Neural progenitor cell (in vitro differentiated cells): ENCODE measurements at regions not wholly inside any gene's neighbourhood (a gene's known extent, or its start where the extent isn't known, plus 50 kb on each side); places are given as distances from the start of the nearest gene placed in this dataset.

Experiments used
- DNase-seq: peaks from one replicate; pipeline ENCODE4 v3.0.0-alpha.2; 2016; ENCODE audit warnings: low spot score
- H2AFZ ChIP-seq: fragments of 200-600 bp; sonication (generic); replicated peaks from 2 replicates; pipeline ENCODE4 v1.6.1; 2016; ENCODE audit warnings: antibody characterized with exemption
- H3F3A ChIP-seq: fragments of 200-600 bp; sonication (generic); 2 replicates; pipeline ENCODE4 v1.6.1; 2016; ENCODE audit warnings: antibody characterized with exemption, low read depth
- H3K27ac ChIP-seq: fragments of 200-600 bp; sonication (generic); 2 replicates; pipeline ENCODE4 v1.5.1; 2016; ENCODE audit warnings: mild to moderate bottlenecking
- H3K27me3 ChIP-seq: fragments of 200-600 bp; sonication (generic); 2 replicates; pipeline ENCODE4 v1.6.1; 2016; ENCODE audit warnings: mild to moderate bottlenecking, moderate library complexity
- H3K36me3 ChIP-seq: fragments of 200-600 bp; sonication (generic); 2 replicates; pipeline ENCODE4 v1.5.1; 2016
- H3K4me1 ChIP-seq: fragments of 200-600 bp; sonication (generic); 2 replicates; pipeline ENCODE4 v1.6.1; 2016; ENCODE audit warnings: mixed run types
- H3K4me2 ChIP-seq: fragments of 200-600 bp; sonication (generic); 2 replicates; pipeline ENCODE4 v1.6.1; 2016
- H3K4me3 ChIP-seq: fragments of 200-600 bp; sonication (generic); 2 replicates; pipeline ENCODE4 v1.5.1; 2016
- H3K79me2 ChIP-seq: fragments of 200-600 bp; sonication (generic); 2 replicates; pipeline ENCODE4 v1.6.1; 2016; ENCODE audit warnings: low read depth
- H3K9ac ChIP-seq: fragments of 200-600 bp; sonication (generic); 2 replicates; pipeline ENCODE4 v1.6.1; 2016
- H3K9me3 ChIP-seq: fragments of 200-600 bp; sonication (generic); 2 replicates; pipeline ENCODE4 v1.5.1; 2016; ENCODE audit warnings: low read depth
- H4K20me1 ChIP-seq: fragments of 200-600 bp; sonication (generic); 2 replicates; pipeline ENCODE4 v1.6.1; 2016; ENCODE audit warnings: low read depth
- H3K27ac Mint-ChIP-seq: 3 replicates; pipeline ENCODE4 v1.8.0; 2021; ENCODE audit warnings: mixed read lengths
- H3K27me3 Mint-ChIP-seq: 2 replicates; pipeline ENCODE4 v1.8.0; 2022; ENCODE audit warnings: low read depth, mild to moderate bottlenecking, inconsistent platforms, moderate library complexity, mixed read lengths; ENCODE audit not compliant: insufficient read depth
- H3K36me3 Mint-ChIP-seq: 3 replicates; pipeline ENCODE4 v1.8.0; 2021; ENCODE audit warnings: mixed read lengths
- H3K4me1 Mint-ChIP-seq: 3 replicates; pipeline ENCODE4 v1.8.0; 2021; ENCODE audit warnings: mixed read lengths
- H3K4me3 Mint-ChIP-seq: 3 replicates; pipeline ENCODE4 v1.8.0; 2021; ENCODE audit warnings: mild to moderate bottlenecking, moderate library complexity, mixed read lengths
- H3K9me3 Mint-ChIP-seq: 3 replicates; pipeline ENCODE4 v1.8.0; 2020; ENCODE audit warnings: mixed read lengths
- CTCF ChIP-seq: fragments of 200-600 bp; sonication (generic); IDR thresholded peaks from 2 replicates; pipeline ENCODE4 v1.5.1; 2017; ENCODE audit warnings: antibody characterized with exemption, mild to moderate bottlenecking
- EZH2 ChIP-seq: fragments of 200-600 bp; sonication (generic); IDR thresholded peaks from 2 replicates; pipeline ENCODE4 v1.6.1; 2017; ENCODE audit warnings: antibody characterized with exemption, mild to moderate bottlenecking, moderate library complexity
- EZH2phosphoT487 ChIP-seq: fragments of 200-600 bp; sonication (generic); IDR thresholded peaks from 2 replicates; pipeline ENCODE4 v1.6.1; 2017; ENCODE audit warnings: antibody characterized with exemption

DNA sequence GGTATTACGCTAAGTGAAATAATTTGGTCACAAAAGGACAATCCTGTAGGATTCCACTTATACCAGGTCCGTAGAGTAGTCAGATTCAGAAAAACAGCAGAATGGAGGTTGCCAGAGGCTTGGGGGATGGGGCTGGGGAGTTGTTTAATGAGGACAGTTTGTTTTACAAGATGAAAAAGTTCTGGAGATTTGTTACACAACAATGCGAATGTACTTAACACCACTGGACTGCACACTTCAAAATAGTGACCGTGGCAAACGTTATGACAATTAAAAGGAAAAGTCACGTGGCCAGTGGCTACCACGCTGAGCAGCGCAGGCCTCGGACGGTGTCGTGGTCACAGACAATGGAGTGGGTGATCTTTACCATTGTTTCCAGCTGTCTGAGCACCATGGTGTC lies 338.1 kb downstream of the SEC14L1 start:
- H3K79me2 ChIP-seq, result peaks cover 100% of the 10 kb centered on the region
- H3K27ac ChIP-seq, result no peak overlapping the region
- peaks cover 56% of the 10 kb centered on the region for H3K4me1 Mint-ChIP-seq
- no peak overlapping the region for H3K4me3 ChIP-seq
- no peaks in the 10 kb centered on the region for H3K9me3 Mint-ChIP-seq
- H3K4me2 ChIP-seq, result peak overlapping the region; percentile 55
- H3F3A ChIP-seq, result peaks cover 35% of the 10 kb centered on the region
- H3K9ac ChIP-seq, result no peak overlapping the region
- peaks cover 11% of the 10 kb centered on the region for H3K36me3 Mint-ChIP-seq
- no peak for TF ChIP-seq CTCF
- TF ChIP-seq EZH2, result no peak
- TF ChIP-seq EZH2phosphoT487, result no peak
- peaks cover 8% of the 10 kb centered on the region for H3K27me3 Mint-ChIP-seq
- H3K4me3 Mint-ChIP-seq, result peak overlapping the region; percentile 54
- H2AFZ ChIP-seq, result no peak overlapping the region
- DNase-seq, result peak; percentile 24
- peaks cover 82% of the 10 kb centered on the region for H4K20me1 ChIP-seq
- no peaks in the 10 kb centered on the region for H3K27me3 ChIP-seq
- peak overlapping the region; percentile 93 for H3K27ac Mint-ChIP-seq
- no peaks in the 10 kb centered on the region for H3K9me3 ChIP-seq
- no peaks in the 10 kb centered on the region for H3K36me3 ChIP-seq
- H3K4me1 ChIP-seq, result peaks cover 63% of the 10 kb centered on the region

DNA sequence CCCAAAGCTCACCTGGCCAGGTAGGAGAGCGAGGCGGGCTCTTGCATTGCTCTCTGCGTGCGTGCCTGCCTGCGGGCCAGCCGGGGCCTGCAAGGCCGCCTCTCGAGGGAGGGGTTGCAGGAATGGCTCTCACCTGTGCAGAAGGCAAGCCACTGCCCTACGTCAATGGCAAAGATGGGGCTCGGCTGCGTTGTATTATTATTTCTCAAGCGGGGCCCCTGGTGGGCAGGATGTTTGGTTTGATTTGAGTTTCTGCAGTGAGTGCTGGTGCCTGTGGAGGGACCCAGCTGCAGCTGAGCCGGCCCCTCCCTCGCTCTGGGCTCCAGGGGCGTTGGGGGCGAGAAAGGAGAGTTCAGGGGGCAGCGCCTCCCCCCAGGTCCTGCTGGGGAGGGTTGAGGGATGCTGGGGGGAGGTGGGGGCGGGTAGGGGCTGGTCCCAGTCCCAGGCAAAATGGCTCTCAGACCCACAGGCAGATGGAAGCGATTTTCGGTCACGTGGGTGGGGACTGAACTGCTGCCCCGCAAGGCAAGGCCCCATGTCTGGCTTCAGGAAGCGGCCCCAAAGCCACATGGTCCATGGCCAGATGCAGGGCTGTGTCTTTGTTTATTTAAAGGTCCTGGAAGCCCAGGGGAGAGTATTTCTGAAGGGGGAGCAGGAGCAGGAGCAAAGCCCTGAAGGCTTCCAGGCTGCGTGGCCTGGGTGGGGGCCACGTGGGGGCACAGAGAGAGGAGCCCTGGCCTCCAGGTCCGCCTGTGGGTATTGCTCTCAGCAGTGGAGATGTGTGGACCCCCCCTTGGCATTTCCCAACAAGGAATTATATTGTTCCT lies 338.8 kb downstream of the SEC14L1 start:
- Mint-ChIP-seq H3K27ac (peak overlapping the region; percentile 93), H3K4me1 (peaks cover 50% of the 10 kb centered on the region), H3K27me3 (peaks cover 8% of the 10 kb centered on the region), H3K9me3 (no peaks in the 10 kb centered on the region), H3K4me3 (peak overlapping the region; percentile 54), H3K36me3 (peaks cover 11% of the 10 kb centered on the region)
- Histone ChIP-seq H3K36me3 (no peaks in the 10 kb centered on the region), H3F3A (peaks cover 35% of the 10 kb centered on the region), H4K20me1 (peaks cover 75% of the 10 kb centered on the region), H3K79me2 (peaks cover 100% of the 10 kb centered on the region), H3K4me3 (no peak overlapping the region), H2AFZ (no peak overlapping the region), H3K4me2 (peak overlapping the region; percentile 55), H3K27ac (peak overlapping the region; percentile 73), H3K9me3 (no peaks in the 10 kb centered on the region), H3K27me3 (no peaks in the 10 kb centered on the region), H3K4me1 (peaks cover 56% of the 10 kb centered on the region), H3K9ac (no peak overlapping the region)
- TF ChIP-seq CTCF (no peak), EZH2phosphoT487 (no peak), EZH2 (no peak)
- DNase-seq, result peak; percentile 37

DNA sequence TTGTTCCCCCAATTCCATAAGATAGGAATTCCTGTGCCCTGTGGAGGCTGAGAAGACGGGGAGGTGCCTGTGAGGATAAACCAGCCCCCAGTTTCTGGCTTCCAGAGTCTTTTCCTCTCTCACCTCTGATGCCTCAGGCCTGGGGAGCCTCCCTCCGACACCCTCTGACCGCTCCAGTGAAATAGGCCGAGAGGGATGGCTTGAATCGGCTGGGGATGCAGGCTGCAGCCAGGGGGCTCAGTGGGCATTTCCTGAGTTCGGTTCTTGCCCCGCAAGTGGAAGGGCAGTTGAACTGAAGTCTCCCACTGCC lies 339.4 kb downstream of the SEC14L1 start:
- Histone ChIP-seq H3K27me3 (no peaks in the 10 kb centered on the region), H3K36me3 (no peaks in the 10 kb centered on the region), H3K4me3 (no peak overlapping the region), H4K20me1 (peaks cover 69% of the 10 kb centered on the region), H3K4me2 (peak overlapping the region; percentile 55), H3F3A (peaks cover 35% of the 10 kb centered on the region), H3K27ac (peak overlapping the region; percentile 73), H3K9me3 (no peaks in the 10 kb centered on the region), H3K4me1 (peaks cover 51% of the 10 kb centered on the region), H2AFZ (no peak overlapping the region), H3K79me2 (peaks cover 100% of the 10 kb centered on the region), H3K9ac (no peak overlapping the region)
- Mint-ChIP-seq H3K27me3 (peaks cover 7% of the 10 kb centered on the region), H3K9me3 (no peaks in the 10 kb centered on the region), H3K27ac (no peak overlapping the region), H3K4me1 (peaks cover 46% of the 10 kb centered on the region), H3K4me3 (no peak overlapping the region), H3K36me3 (peaks cover 9% of the 10 kb centered on the region)
- peak; percentile 56 for DNase-seq
- TF ChIP-seq EZH2phosphoT487 (no peak), EZH2 (no peak), CTCF (no peak)
